Activated CD4-positive, alpha-beta T cell treated with anti-CD3 and anti-CD28 coated beads, Interleukin-2, amount 10 ng/mL, durations not matched to agents 7 days and 5 days (primary cell): ENCODE measurements at regions not wholly inside any gene's neighbourhood (a gene's known extent, or its start where the extent isn't known, plus 50 kb on each side); places are given as distances from the start of the nearest gene placed in this dataset.

Experiments
- CTCF ChIA-PET: fragments of 350-600 bp; sonication (Branson Sonifier 250); formaldehyde crosslinking; loops from one replicate; lab custom pipeline; 2021; ENCODE audit warnings: antibody characterized with exemption; lab: Charles Lee
- POLR2A ChIA-PET: fragments of 350-600 bp; sonication (Branson Sonifier 250); formaldehyde crosslinking; loops from one replicate; lab custom pipeline; 2021; ENCODE audit warnings: antibody characterized with exemption; lab: Charles Lee
- DNase-seq: peaks from one replicate; pipeline ENCODE4 v3.0.0-alpha.2; 2020
- H3K27ac Mint-ChIP-seq: one replicate; pipeline ENCODE4 v1.8.0; 2021; ENCODE audit warnings: mild to moderate bottlenecking, moderate library complexity, mixed read lengths
- H3K27me3 Mint-ChIP-seq: one replicate; pipeline ENCODE4 v1.8.0; 2021; ENCODE audit warnings: mixed read lengths
- H3K36me3 Mint-ChIP-seq: one replicate; pipeline ENCODE4 v1.8.0; 2021; ENCODE audit warnings: low read depth, mixed read lengths
- H3K4me1 Mint-ChIP-seq: one replicate; pipeline ENCODE4 v1.8.0; 2021; ENCODE audit warnings: mixed read lengths
- H3K4me3 Mint-ChIP-seq: one replicate; pipeline ENCODE4 v1.8.0; 2021; ENCODE audit warnings: mild to moderate bottlenecking, moderate library complexity, mixed read lengths
- H3K9me3 Mint-ChIP-seq: one replicate; pipeline ENCODE4 v1.8.0; 2021; ENCODE audit warnings: mixed read lengths

GRCh38 chr1:191284175-191284574 lies 806.5 kb upstream of the BRINP3 start:
- POLR2A ChIA-PET: no interaction called here

DNA sequence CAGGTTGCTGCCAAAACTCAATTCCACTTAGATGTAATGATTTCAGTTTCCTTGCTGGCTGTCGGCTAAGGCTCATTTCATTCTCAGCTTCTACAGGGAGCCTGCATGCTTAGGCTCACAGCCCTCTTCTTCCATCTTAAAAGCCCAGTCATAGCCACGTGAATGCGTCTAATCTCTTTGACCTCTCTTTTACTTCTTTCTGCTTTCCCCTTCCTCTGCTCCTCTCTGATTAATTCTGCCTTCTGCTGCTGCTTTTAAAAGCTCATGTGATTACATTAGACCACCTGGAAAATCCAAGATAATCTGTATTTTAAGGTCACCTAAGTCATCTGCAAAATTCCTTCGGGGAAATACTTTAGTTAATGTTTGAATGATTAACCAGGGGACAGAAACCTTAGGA lies 812.8 kb upstream of the BRINP3 start:
- POLR2A ChIA-PET: no interaction called here
- H3K27ac Mint-ChIP-seq: no peak overlapping the region
- H3K36me3 Mint-ChIP-seq: no peaks in the 10 kb centered on the region
- H3K9me3 Mint-ChIP-seq: peaks cover 13% of the 10 kb centered on the region
- no peak overlapping the region for H3K4me3 Mint-ChIP-seq
- CTCF ChIA-PET: no interaction called here
- no peaks in the 10 kb centered on the region for H3K27me3 Mint-ChIP-seq
- H3K4me1 Mint-ChIP-seq: no peaks in the 10 kb centered on the region
- no peak for DNase-seq

More at GRCh38 chr1:191284175-191284574, 806.5 kb upstream of the BRINP3 start:
- no peak for DNase-seq
- Mint-ChIP-seq H3K4me1 (no peaks in the 10 kb centered on the region), H3K27ac (no peak overlapping the region), H3K9me3 (peaks cover 17% of the 10 kb centered on the region), H3K27me3 (no peaks in the 10 kb centered on the region), H3K36me3 (no peaks in the 10 kb centered on the region), H3K4me3 (no peak overlapping the region)
- CTCF ChIA-PET: no interaction called here

DNA sequence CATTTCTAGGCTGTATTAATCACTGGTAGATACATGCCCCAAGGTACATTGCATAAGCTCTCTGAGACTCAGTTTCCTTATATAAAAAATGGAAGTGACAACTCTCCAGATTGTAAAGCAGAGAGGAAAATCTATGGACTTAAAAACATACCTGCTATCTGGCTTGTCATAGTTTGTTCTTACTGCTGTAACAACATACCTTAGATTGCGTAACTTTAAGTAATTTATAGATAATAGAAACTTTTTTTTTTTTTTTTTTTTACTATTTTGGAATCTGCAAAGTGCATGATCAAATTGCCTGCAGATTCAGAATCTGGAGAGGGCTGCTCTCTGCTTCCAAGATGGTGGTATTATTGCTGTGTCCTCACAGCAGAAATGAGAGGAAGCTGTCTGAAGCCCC lies 827.7 kb upstream of the BRINP3 start:
- no peak overlapping the region for H3K4me3 Mint-ChIP-seq
- no peak overlapping the region for H3K27ac Mint-ChIP-seq
- no peaks in the 10 kb centered on the region for H3K27me3 Mint-ChIP-seq
- peaks cover 2% of the 10 kb centered on the region for H3K9me3 Mint-ChIP-seq
- H3K36me3 Mint-ChIP-seq: no peaks in the 10 kb centered on the region
- POLR2A ChIA-PET: no interaction called here
- H3K4me1 Mint-ChIP-seq: no peaks in the 10 kb centered on the region
- DNase-seq: no peak
- CTCF ChIA-PET: no interaction called here

- Mint-ChIP-seq H3K9me3 (no peaks in the 10 kb centered on the region), H3K27me3 (no peaks in the 10 kb centered on the region), H3K27ac (no peak overlapping the region), H3K4me1 (no peaks in the 10 kb centered on the region), H3K36me3 (no peaks in the 10 kb centered on the region), H3K4me3 (no peak overlapping the region)
- POLR2A ChIA-PET: no interaction called here
- no peak for DNase-seq
- CTCF ChIA-PET: no interaction called here
These were observed 829.3 kb upstream of the BRINP3 start for GRCh38 chr1:191306916-191307315.

DNA sequence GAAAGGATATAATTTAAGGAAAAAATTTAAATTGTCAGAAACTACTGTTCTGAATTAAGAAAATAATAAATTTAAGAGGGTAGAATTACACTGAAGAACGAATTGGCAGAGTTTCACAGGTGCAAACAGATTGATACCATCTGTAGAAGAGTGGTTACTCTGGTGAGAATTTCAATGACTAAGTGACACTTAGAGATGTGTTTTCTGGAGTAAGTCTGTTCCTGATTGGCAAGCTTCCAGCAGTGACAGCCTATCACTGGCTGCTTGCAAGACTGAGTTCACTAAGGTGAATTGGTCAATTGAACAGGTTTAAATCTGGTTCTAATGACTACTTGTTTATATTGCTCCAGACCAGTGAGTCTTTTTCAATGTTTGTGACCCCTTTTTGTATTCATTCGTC lies 838.2 kb upstream of the RGS18 start:
- DNase-seq: no peak
- no peaks in the 10 kb centered on the region for H3K4me1 Mint-ChIP-seq
- no peaks in the 10 kb centered on the region for H3K36me3 Mint-ChIP-seq
- POLR2A ChIA-PET: no interaction called here
- H3K9me3 Mint-ChIP-seq: no peaks in the 10 kb centered on the region
- no peak overlapping the region for H3K27ac Mint-ChIP-seq
- no peaks in the 10 kb centered on the region for H3K27me3 Mint-ChIP-seq
- H3K4me3 Mint-ChIP-seq: no peak overlapping the region
- CTCF ChIA-PET: no interaction called here

- no peaks in the 10 kb centered on the region for H3K27me3 Mint-ChIP-seq
- CTCF ChIA-PET: no interaction called here
- H3K9me3 Mint-ChIP-seq: no peaks in the 10 kb centered on the region
These were observed 830.4 kb upstream of the RGS18 start for GRCh38 chr1:191327868-191328267.

DNA sequence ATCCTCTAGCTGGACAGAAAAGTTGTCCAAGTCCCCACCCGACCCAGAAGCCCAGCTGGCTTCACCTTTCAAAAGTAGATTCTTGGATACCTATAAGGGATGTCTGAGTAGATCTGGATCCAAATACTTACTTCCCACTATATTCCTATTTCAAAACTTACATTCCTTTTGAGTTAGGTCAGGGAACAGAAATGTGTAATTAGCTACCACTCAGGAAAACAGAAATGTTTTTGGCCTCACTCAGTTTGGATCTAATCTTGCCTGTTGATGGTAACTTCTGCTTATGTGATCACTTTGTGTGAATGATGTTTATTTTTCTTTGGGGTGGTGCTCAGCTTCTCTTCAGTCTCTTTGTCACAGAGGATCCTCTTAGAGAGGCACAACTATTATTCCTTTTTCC lies 814.4 kb upstream of the RGS18 start:
- ChIA-PET POLR2A (no interaction called here), CTCF (interaction anchor here (0.6 kb wide), 1 partner anchor 451 kb away, joined by 3 read pairs; no protein-coding TSS in a partner anchor)
- no peaks in the 10 kb centered on the region for H3K36me3 Mint-ChIP-seq
- H3K4me1 Mint-ChIP-seq: no peaks in the 10 kb centered on the region
- no peaks in the 10 kb centered on the region for H3K9me3 Mint-ChIP-seq
- H3K27ac Mint-ChIP-seq: no peak overlapping the region
- H3K4me3 Mint-ChIP-seq: no peak overlapping the region
- no peaks in the 10 kb centered on the region for H3K27me3 Mint-ChIP-seq
- DNase-seq: no peak

More at GRCh38 chr1:191327868-191328267, 830.4 kb upstream of the RGS18 start:
- Mint-ChIP-seq H3K4me3 (no peak overlapping the region), H3K27ac (no peak overlapping the region), H3K4me1 (no peaks in the 10 kb centered on the region), H3K36me3 (no peaks in the 10 kb centered on the region)
- DNase-seq: no peak
- POLR2A ChIA-PET: no interaction called here

- ChIA-PET POLR2A (no interaction called here), CTCF (no interaction called here)
- no peak for DNase-seq
- H3K4me1 Mint-ChIP-seq: no peaks in the 10 kb centered on the region
- H3K9me3 Mint-ChIP-seq: no peaks in the 10 kb centered on the region
- no peak overlapping the region for H3K27ac Mint-ChIP-seq
- no peaks in the 10 kb centered on the region for H3K36me3 Mint-ChIP-seq
- no peaks in the 10 kb centered on the region for H3K27me3 Mint-ChIP-seq
- H3K4me3 Mint-ChIP-seq: no peak overlapping the region
These were observed 811.9 kb upstream of the RGS18 start for GRCh38 chr1:191346381-191346780.

DNA sequence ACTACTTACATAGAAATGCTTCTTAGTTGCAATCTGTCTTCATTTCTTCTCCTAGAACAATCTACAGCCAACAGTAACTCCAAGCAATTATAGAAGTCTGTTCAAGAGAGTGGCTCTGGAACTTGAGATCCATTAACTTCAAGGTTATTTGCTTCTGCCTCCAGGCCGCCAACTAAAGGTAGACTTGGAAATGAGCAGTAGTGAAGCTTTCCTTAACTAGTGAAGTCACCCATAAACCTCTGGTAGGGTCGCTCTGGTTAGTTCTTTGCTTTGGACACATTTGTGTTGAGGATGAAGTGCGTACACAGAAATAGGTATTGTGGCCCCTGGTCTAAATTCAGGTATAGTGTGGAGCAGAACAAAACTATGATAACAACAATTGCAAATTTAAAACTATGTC lies 809.9 kb upstream of the RGS18 start:
- no peaks in the 10 kb centered on the region for H3K27me3 Mint-ChIP-seq
- no peak for DNase-seq
- H3K4me3 Mint-ChIP-seq: no peak overlapping the region
- H3K27ac Mint-ChIP-seq: no peak overlapping the region
- CTCF ChIA-PET: no interaction called here
- no peaks in the 10 kb centered on the region for H3K36me3 Mint-ChIP-seq
- no peaks in the 10 kb centered on the region for H3K4me1 Mint-ChIP-seq
- no peaks in the 10 kb centered on the region for H3K9me3 Mint-ChIP-seq
- POLR2A ChIA-PET: no interaction called here

DNA sequence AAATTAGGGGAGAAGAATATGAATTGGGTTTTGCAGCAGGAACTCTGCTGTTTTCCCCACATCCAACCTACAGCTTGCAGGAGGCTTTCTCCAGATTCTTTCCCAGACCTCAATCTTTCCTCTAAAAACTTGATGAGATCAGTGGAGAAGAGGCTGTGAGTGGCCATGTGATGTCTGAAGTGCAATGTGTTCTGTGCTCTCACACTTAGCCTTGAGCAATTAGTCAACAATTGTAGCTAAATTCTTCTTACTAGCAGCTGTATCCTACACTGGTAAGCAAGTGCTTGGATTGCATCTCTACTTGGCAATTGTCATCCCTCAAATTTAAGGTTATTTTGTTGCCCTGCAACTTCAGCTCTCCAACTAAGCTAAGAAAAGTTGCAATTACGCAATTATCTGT lies 807.3 kb upstream of the RGS18 start:
- Mint-ChIP-seq H3K36me3 (no peaks in the 10 kb centered on the region), H3K9me3 (peaks cover 5% of the 10 kb centered on the region), H3K4me1 (no peaks in the 10 kb centered on the region), H3K27me3 (no peaks in the 10 kb centered on the region), H3K4me3 (no peak overlapping the region), H3K27ac (no peak overlapping the region)
- ChIA-PET POLR2A (interaction anchor here (0.6 kb wide), 1 partner anchor 11 kb away, joined by 3 read pairs; no protein-coding TSS in a partner anchor), CTCF (no interaction called here)
- no peak for DNase-seq

DNA sequence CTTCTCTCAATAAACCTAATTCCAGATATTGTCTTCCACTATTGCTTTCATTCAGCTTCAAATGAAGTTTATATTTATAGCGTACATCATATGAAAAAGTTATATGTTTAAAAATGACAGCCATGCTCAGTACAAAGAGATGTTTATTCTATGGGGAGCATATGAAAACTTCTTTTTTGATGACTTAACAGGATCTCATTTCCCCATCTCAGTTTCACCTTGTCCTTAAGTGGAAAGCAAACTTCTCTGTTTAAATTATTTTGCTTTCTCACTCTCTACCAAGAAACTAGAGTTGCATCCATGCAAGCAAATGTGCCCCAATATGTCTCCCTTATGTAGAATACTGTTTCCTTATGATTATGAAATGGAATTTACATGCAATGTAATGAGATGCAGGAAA lies 799.5 kb upstream of the RGS18 start:
- Mint-ChIP-seq H3K4me1 (no peaks in the 10 kb centered on the region), H3K27ac (no peak overlapping the region), H3K27me3 (no peaks in the 10 kb centered on the region), H3K9me3 (peaks cover 5% of the 10 kb centered on the region), H3K36me3 (no peaks in the 10 kb centered on the region), H3K4me3 (no peak overlapping the region)
- DNase-seq: no peak
- ChIA-PET POLR2A (no interaction called here), CTCF (no interaction called here)

- ChIA-PET CTCF (no interaction called here), POLR2A (no interaction called here)
- no peak overlapping the region for H3K4me3 Mint-ChIP-seq
- DNase-seq: no peak
- no peaks in the 10 kb centered on the region for H3K27me3 Mint-ChIP-seq
- H3K27ac Mint-ChIP-seq: no peak overlapping the region
- H3K9me3 Mint-ChIP-seq: peaks cover 8% of the 10 kb centered on the region
- no peaks in the 10 kb centered on the region for H3K36me3 Mint-ChIP-seq
- no peaks in the 10 kb centered on the region for H3K4me1 Mint-ChIP-seq
These were observed 791.6 kb upstream of the RGS18 start for GRCh38 chr1:191366686-191367085.

DNA sequence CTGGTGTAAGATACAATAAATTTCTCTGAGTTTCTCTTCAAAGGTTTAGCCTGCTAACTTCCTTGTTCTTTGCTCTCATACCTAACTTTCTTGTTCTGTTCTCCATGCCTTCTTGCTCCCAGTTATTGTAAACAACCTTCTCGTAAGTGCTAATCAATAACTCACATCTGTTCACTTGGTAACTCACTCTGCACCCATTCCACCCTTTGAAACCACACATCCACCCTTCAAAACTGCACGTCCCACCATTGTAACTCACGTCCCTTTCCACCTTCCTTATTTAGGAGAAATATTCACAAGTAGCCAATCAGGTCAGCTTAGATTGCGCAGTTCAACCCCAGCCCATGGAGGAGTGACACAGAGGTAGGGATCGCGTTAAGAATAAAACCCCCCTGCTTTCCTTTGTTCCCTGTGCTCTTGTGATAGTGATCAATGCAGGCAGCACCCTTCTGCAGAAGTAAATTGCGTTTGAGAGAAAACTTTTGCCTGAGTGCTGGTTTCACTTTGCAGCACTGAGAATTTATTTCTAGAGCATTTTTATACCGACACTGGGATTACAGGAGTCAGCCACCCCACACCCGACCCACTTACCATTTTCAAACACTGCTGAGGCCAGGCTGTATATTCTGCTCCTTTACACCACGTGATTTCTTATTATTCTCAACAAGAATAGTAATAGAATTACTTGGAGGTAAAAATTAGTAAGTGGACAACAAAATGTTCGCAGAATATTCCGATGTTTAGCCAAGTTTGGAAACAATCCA lies 789.2 kb upstream of the RGS18 start:
- no peak for DNase-seq
- CTCF ChIA-PET: no interaction called here
- POLR2A ChIA-PET: no interaction called here
- Mint-ChIP-seq H3K27me3 (no peaks in the 10 kb centered on the region), H3K4me3 (no peak overlapping the region), H3K27ac (no peak overlapping the region), H3K9me3 (peaks cover 8% of the 10 kb centered on the region), H3K4me1 (no peaks in the 10 kb centered on the region), H3K36me3 (no peaks in the 10 kb centered on the region)

DNA sequence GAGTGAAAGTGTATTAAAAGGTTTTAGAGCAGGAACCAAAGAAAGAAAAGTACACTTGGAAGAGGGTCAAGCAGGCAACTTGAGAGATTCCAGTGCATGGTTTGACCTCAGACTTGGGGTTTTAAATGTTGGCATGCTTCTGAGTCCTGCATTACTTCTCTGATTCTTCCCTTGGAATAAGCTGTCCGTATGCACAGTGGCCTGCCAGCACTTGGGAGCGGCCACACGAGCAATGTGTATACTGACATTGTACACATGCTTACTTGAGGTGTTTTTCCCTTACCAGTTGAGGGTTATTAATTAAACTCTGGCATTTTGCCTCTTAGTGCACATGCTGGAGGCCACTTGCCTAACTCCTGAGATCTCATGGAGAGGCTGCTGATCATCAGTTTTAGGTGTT lies 786.6 kb upstream of the RGS18 start:
- Mint-ChIP-seq H3K27ac (no peak overlapping the region), H3K36me3 (no peaks in the 10 kb centered on the region), H3K9me3 (peaks cover 17% of the 10 kb centered on the region), H3K4me3 (no peak overlapping the region), H3K27me3 (no peaks in the 10 kb centered on the region), H3K4me1 (no peaks in the 10 kb centered on the region)
- POLR2A ChIA-PET: no interaction called here
- CTCF ChIA-PET: no interaction called here
- DNase-seq: no peak
